Liver (tissue), 3 donors: ENCODE measurements at regions not wholly inside any gene's neighbourhood (a gene's known extent, or its start where the extent isn't known, plus 50 kb on each side); places are given as distances from the start of the nearest gene placed in this dataset.

Experiments used
- ATF3 ChIP-seq: IDR thresholded peaks from 2 replicates; pipeline ENCODE4 v1.6.1; 2016; ENCODE audit warnings: antibody characterized with exemption
- CTCF ChIP-seq: fragments of 150-350 bp; IDR thresholded peaks from 2 replicates; pipeline ENCODE4 v1.5.1; 2017; ENCODE audit warnings: improper control_type of control experiment, low read depth, low read length; ENCODE audit not compliant: missing input control
- EGR1 ChIP-seq, 2 donors: IDR thresholded peaks; 2 replicates each; pipeline ENCODE4 v1.6.1; 2016 to 2018; ENCODE audit warnings: antibody characterized with exemption in 2 of 2, low read depth in 2 of 2
- FOXA1 ChIP-seq: IDR thresholded peaks from 2 replicates; pipeline ENCODE4 v1.6.1; 2016; ENCODE audit warnings: antibody characterized with exemption
- GABPA ChIP-seq, 2 donors: IDR thresholded peaks in 1 of 2; conservative IDR thresholded peaks in 1 of 2; 2 replicates each; pipeline ENCODE4 v1.6.1; 2016; ENCODE audit warnings: antibody characterized with exemption in 2 of 2, mild to moderate bottlenecking in 1 of 2, moderate library complexity in 1 of 2
- HNF4G ChIP-seq: IDR thresholded peaks from 2 replicates; pipeline ENCODE4 v1.6.1; 2016; ENCODE audit warnings: antibody characterized with exemption
- JUND ChIP-seq, 2 donors: IDR thresholded peaks; 2 replicates each; pipeline ENCODE4 v1.6.1; 2016; ENCODE audit warnings: antibody characterized with exemption in 2 of 2
- NR2F2 ChIP-seq: IDR thresholded peaks from 2 replicates; pipeline ENCODE4 v1.6.1; 2016; ENCODE audit warnings: antibody characterized with exemption
- RAD21 ChIP-seq, 2 donors: IDR thresholded peaks; 2 replicates each; pipeline ENCODE4 v1.6.1; 2016; ENCODE audit warnings: antibody characterized with exemption in 2 of 2, mild to moderate bottlenecking in 2 of 2
- SP1 ChIP-seq: IDR thresholded peaks from 2 replicates; pipeline ENCODE4 v1.6.1; 2018; ENCODE audit warnings: antibody characterized with exemption, mild to moderate bottlenecking
- TAF1 ChIP-seq: conservative IDR thresholded peaks from 2 replicates; pipeline ENCODE4 v1.6.1; 2016; ENCODE audit warnings: antibody characterized with exemption, mild to moderate bottlenecking
- YY1 ChIP-seq: IDR thresholded peaks from 2 replicates; pipeline ENCODE4 v1.6.1; 2016; ENCODE audit warnings: antibody characterized with exemption, mild to moderate bottlenecking
- TF ChIP-seq, protein P1 (sequence below): IDR thresholded peaks from 2 replicates; pipeline ENCODE4 v1.6.1; 2016; ENCODE audit warnings: antibody characterized with exemption, mild to moderate bottlenecking
- TF ChIP-seq, protein P2 (sequence below): IDR thresholded peaks from 2 replicates; pipeline ENCODE4 v1.6.1; 2016; ENCODE audit warnings: antibody characterized with exemption
- donor health status: healthy.
- donor health status: healthy.

DNA sequence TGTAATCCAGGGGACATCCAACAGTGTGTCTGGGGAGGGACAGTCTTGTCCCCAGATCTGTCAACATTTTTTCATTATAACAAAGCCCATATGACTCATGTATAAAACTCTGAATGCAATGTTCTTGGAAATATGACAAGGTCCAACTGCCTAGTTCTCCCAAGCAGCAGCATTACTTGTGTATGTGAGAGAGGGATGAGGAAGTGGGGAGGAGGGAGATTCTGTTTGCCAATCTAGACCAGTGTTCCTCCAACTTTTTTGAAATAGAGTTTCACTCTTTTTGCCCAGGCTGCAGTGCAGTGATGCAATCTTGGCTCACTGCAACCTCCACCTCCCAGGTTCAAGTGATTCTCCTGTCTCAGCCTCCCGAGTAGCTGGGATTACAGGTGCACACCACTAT lies 394.8 kb downstream of the DHX35 start:
- TF ChIP-seq FOXA1 (no peak), EGR1 (IDR thresholded peaks at IDR 0.05; ENCODE audit: low read depth in 2 of 2) (no peak), CTCF (no peak), YY1 (no peak), RAD21 (IDR thresholded peaks at IDR 0.05) (no peak), HNF4G (no peak), ATF3 (no peak), TAF1 (no peak), GABPA (IDR thresholded peaks at IDR 0.05 in 1 of 2, conservative IDR thresholded peaks at IDR 0.05 in 1 of 2) (no peak), SP1 (no peak), JUND (IDR thresholded peaks at IDR 0.05) (no peak), NR2F2 (no peak)
- TF ChIP-seq, protein P1, sequence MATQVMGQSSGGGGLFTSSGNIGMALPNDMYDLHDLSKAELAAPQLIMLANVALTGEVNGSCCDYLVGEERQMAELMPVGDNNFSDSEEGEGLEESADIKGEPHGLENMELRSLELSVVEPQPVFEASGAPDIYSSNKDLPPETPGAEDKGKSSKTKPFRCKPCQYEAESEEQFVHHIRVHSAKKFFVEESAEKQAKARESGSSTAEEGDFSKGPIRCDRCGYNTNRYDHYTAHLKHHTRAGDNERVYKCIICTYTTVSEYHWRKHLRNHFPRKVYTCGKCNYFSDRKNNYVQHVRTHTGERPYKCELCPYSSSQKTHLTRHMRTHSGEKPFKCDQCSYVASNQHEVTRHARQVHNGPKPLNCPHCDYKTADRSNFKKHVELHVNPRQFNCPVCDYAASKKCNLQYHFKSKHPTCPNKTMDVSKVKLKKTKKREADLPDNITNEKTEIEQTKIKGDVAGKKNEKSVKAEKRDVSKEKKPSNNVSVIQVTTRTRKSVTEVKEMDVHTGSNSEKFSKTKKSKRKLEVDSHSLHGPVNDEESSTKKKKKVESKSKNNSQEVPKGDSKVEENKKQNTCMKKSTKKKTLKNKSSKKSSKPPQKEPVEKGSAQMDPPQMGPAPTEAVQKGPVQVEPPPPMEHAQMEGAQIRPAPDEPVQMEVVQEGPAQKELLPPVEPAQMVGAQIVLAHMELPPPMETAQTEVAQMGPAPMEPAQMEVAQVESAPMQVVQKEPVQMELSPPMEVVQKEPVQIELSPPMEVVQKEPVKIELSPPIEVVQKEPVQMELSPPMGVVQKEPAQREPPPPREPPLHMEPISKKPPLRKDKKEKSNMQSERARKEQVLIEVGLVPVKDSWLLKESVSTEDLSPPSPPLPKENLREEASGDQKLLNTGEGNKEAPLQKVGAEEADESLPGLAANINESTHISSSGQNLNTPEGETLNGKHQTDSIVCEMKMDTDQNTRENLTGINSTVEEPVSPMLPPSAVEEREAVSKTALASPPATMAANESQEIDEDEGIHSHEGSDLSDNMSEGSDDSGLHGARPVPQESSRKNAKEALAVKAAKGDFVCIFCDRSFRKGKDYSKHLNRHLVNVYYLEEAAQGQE = no peak
- TF ChIP-seq, protein P2, sequence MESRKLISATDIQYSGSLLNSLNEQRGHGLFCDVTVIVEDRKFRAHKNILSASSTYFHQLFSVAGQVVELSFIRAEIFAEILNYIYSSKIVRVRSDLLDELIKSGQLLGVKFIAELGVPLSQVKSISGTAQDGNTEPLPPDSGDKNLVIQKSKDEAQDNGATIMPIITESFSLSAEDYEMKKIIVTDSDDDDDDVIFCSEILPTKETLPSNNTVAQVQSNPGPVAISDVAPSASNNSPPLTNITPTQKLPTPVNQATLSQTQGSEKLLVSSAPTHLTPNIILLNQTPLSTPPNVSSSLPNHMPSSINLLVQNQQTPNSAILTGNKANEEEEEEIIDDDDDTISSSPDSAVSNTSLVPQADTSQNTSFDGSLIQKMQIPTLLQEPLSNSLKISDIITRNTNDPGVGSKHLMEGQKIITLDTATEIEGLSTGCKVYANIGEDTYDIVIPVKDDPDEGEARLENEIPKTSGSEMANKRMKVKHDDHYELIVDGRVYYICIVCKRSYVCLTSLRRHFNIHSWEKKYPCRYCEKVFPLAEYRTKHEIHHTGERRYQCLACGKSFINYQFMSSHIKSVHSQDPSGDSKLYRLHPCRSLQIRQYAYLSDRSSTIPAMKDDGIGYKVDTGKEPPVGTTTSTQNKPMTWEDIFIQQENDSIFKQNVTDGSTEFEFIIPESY = no peak
